LNCAP (cell line): ENCODE measurements at regions not wholly inside any gene's neighbourhood (a gene's known extent, or its start where the extent isn't known, plus 50 kb on each side); places are given as distances from the start of the nearest gene placed in this dataset.

Experiments used
- TF ChIP-seq, protein P1 (sequence below): fragments of 450-650 bp; IDR thresholded peaks from 2 replicates; pipeline ENCODE4 v1.5.1; 2017; ENCODE audit warnings: mild to moderate bottlenecking

DNA sequence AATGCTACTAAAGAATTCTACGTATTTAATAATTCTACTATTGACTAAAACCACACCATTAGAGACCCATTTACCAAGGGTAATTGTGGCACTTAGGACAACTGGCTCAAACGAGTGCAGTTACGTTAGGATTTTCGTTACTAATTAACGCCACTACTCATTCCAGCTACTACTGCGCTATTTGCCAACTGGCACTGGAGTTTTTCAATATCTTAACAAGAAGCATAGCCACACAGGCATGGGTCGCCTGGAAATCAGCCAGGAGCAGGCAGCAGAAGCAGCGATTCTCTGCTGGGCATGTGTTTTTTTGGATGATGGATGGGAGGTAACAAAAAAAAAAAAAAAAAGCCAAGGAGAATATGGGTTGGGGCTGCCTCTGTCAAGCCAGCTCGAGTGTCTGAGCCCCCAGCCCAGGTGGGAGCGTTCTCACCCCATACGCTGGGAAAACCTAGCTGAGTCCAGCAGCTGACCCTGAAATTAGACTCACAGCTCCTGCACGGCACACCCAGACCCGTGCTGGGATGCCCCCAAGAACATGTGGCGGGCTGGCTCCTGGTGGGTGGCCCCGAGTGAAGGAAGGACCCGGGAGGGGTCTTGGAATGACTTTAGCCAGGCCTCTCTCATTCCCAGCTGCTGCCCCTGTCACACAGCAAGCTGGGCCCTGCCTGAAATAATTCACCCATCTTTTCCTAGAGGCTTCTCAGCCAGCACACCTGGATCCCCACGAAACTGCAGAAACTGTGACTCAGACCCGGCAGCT is 214.0 kb downstream of the BRD1 start:
- TF ChIP-seq, protein P1, sequence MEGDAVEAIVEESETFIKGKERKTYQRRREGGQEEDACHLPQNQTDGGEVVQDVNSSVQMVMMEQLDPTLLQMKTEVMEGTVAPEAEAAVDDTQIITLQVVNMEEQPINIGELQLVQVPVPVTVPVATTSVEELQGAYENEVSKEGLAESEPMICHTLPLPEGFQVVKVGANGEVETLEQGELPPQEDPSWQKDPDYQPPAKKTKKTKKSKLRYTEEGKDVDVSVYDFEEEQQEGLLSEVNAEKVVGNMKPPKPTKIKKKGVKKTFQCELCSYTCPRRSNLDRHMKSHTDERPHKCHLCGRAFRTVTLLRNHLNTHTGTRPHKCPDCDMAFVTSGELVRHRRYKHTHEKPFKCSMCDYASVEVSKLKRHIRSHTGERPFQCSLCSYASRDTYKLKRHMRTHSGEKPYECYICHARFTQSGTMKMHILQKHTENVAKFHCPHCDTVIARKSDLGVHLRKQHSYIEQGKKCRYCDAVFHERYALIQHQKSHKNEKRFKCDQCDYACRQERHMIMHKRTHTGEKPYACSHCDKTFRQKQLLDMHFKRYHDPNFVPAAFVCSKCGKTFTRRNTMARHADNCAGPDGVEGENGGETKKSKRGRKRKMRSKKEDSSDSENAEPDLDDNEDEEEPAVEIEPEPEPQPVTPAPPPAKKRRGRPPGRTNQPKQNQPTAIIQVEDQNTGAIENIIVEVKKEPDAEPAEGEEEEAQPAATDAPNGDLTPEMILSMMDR: no peak

GRCh38 chr22:49613108-49613507 is 214.6 kb downstream of the BRD1 start:
- TF ChIP-seq, protein P1: no peak

- TF ChIP-seq, protein P1: no peak
These were observed 218.3 kb downstream of the BRD1 start for GRCh38 chr22:49609207-49609876.

DNA sequence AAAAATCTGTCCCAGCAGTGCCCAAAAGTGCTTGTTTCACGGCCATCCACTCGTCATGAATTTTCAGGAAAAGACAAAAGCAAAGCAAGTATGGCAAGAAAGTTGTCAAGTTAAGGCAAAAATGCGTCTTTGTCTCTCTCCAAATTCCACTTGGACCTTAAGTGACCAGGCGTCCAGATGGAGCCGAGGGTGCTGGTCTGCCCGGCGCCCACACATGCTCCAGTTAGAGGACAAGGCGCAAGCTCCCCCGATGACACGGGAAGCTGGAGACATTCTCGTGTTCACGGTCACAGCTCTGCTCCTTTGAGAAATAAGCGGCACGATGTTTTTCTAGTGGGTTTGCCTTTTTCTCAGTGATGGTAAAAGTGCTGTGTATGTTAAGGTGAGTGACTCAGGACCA is 219.0 kb downstream of the BRD1 start:
- TF ChIP-seq, protein P1: no peak

GRCh38 chr22:49608228-49608627 is 219.4 kb downstream of the BRD1 start:
- TF ChIP-seq, protein P1: no peak

DNA sequence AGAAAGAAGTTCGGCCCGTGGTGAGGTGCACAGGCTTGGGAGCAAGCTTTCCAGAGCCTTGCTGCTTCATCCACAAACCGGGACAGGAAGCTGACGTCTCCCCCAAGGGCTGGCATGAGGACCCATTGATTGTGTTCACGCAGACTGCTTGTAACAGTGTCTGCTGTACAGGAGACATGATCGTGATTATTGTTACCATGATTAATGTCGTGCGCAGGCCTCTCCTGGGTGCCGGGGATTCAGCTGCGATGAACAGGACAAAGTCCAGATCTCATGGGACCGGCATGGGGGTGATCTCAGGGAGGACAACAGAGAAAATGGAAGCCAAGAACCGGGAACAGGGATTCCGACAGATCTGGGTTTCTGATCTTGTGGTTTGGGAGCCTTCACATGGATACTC is 219.9 kb downstream of the BRD1 start:
- TF ChIP-seq, protein P1: no peak

DNA sequence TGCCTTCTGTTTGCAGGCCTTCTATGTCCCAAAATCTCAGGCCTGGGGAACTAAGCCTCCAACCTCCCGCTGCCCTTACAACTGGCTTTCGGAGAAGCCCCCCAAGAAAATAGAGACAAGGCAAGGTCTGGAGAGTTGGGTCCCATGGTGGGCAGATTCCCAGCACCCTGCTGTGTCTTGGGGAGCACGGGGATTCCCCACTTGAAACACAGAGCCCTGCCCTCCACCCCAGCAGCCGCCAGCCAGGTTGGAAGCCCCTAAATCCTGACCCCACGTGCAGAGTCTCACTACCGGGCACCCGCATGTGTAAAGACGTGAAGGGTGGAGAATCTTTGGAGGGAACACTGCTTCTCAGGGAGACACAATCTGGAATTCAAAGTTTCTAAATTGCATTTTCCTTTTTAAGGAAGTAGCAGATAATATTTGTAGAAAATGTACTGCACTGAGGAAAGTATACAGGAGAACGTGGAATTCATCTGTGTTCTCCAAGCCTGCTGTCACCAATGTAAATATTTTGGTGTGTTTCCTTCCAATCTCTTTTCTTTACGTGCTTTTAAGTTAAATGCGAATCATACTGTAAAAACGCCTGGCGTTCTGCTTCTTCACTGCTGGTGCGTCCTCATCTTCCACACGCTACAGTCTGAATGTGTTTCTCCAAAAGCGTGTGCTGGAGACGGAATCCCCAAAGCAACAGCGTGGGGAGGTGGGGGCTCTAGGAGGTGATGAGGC is 220.9 kb downstream of the BRD1 start:
- TF ChIP-seq, protein P1: no peak
